ENCODE measurements at regions not wholly inside any gene's neighbourhood (a gene's known extent, or its start where the extent isn't known, plus 50 kb on each side); places are given as distances from the start of the nearest gene placed in this dataset.

DNA sequence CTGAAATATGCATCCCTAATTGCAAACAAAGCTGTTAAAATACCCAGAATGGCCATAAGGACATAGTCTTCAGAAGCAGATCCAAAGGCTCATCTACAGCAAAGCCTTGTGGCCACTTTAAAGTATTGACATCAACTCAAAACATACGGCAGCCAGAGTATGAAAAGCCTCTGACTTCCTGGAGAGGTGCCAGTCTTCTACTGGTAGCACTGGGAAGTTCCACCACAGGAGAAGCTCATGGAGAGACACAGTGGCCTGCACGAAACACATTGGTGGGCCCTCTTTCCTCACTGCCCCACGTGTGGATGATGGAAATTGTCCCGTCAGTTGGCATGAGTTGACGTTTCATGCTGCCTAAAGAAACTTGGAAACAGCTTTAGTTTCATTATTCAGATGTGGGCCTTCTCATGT, 202.6 kb upstream of the HEY2 start:
- no peak for TF ChIP-seq ZNF263 (CRISPR knock-in tag; IDR thresholded peaks at IDR 0.05; ENCODE audit: low read depth)
- TF ChIP-seq, protein P1, sequence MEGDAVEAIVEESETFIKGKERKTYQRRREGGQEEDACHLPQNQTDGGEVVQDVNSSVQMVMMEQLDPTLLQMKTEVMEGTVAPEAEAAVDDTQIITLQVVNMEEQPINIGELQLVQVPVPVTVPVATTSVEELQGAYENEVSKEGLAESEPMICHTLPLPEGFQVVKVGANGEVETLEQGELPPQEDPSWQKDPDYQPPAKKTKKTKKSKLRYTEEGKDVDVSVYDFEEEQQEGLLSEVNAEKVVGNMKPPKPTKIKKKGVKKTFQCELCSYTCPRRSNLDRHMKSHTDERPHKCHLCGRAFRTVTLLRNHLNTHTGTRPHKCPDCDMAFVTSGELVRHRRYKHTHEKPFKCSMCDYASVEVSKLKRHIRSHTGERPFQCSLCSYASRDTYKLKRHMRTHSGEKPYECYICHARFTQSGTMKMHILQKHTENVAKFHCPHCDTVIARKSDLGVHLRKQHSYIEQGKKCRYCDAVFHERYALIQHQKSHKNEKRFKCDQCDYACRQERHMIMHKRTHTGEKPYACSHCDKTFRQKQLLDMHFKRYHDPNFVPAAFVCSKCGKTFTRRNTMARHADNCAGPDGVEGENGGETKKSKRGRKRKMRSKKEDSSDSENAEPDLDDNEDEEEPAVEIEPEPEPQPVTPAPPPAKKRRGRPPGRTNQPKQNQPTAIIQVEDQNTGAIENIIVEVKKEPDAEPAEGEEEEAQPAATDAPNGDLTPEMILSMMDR (IDR thresholded peaks at IDR 0.05): no peak
- no peak for TF ChIP-seq FOXJ3 (CRISPR knock-in tag; IDR thresholded peaks at IDR 0.05; ENCODE audit: borderline replicate concordance)
- TF ChIP-seq, protein P2, sequence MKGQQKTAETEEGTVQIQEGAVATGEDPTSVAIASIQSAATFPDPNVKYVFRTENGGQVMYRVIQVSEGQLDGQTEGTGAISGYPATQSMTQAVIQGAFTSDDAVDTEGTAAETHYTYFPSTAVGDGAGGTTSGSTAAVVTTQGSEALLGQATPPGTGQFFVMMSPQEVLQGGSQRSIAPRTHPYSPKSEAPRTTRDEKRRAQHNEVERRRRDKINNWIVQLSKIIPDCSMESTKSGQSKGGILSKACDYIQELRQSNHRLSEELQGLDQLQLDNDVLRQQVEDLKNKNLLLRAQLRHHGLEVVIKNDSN (CRISPR knock-in tag; IDR thresholded peaks at IDR 0.05): no peak
- no peak for TF ChIP-seq CREM (CRISPR knock-in tag; IDR thresholded peaks at IDR 0.05)
- no peak for TF ChIP-seq ELF4 (CRISPR knock-in tag; IDR thresholded peaks at IDR 0.05; ENCODE audit: low read depth)
- no peak for TF ChIP-seq CREB1 (CRISPR knock-in tag; IDR thresholded peaks at IDR 0.05)
- TF ChIP-seq, protein P3, sequence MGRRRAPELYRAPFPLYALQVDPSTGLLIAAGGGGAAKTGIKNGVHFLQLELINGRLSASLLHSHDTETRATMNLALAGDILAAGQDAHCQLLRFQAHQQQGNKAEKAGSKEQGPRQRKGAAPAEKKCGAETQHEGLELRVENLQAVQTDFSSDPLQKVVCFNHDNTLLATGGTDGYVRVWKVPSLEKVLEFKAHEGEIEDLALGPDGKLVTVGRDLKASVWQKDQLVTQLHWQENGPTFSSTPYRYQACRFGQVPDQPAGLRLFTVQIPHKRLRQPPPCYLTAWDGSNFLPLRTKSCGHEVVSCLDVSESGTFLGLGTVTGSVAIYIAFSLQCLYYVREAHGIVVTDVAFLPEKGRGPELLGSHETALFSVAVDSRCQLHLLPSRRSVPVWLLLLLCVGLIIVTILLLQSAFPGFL (CRISPR knock-in tag; IDR thresholded peaks at IDR 0.05; ENCODE audit: borderline replicate concordance): no peak
- no peak for TF ChIP-seq IRF2 (CRISPR knock-in tag; IDR thresholded peaks at IDR 0.05; ENCODE audit: borderline replicate concordance, low read depth)
- TF ChIP-seq, protein P4, sequence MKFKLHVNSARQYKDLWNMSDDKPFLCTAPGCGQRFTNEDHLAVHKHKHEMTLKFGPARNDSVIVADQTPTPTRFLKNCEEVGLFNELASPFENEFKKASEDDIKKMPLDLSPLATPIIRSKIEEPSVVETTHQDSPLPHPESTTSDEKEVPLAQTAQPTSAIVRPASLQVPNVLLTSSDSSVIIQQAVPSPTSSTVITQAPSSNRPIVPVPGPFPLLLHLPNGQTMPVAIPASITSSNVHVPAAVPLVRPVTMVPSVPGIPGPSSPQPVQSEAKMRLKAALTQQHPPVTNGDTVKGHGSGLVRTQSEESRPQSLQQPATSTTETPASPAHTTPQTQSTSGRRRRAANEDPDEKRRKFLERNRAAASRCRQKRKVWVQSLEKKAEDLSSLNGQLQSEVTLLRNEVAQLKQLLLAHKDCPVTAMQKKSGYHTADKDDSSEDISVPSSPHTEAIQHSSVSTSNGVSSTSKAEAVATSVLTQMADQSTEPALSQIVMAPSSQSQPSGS (CRISPR knock-in tag; IDR thresholded peaks at IDR 0.05; ENCODE audit: borderline replicate concordance, low read depth): no peak

Measured in WTC11 (cell line).